ENCODE measurements at regions not wholly inside any gene's neighbourhood (a gene's known extent, or its start where the extent isn't known, plus 50 kb on each side); places are given as distances from the start of the nearest gene placed in this dataset.
A peak's percentile ranks its signal among the peaks of the same experiment; 100 is the strongest.

- ChIA-PET POLR2A (ENCODE audit: unreplicated experiment) (no interaction called here), CTCF (no interaction called here)
- ATAC-seq (no peak), DNase-seq (no peak)
- no peaks in the 10 kb centered on the region for H3F3A ChIP-seq (ENCODE audit: low read length, unreplicated experiment)
- H3K79me2 ChIP-seq (ENCODE audit: low read length), result no peaks in the 10 kb centered on the region
- no peak overlapping the region for H3K27ac ChIP-seq (ENCODE audit: low read length)
- no TSS peak for BruUV-seq (replicated peaks)
- no peak overlapping the region for H2AFZ ChIP-seq (ENCODE audit: low read length)
- no peak overlapping the region for H3K4me2 ChIP-seq (ENCODE audit: low read length)
- H4K20me1 ChIP-seq (ENCODE audit: low read length), result no peaks in the 10 kb centered on the region
- TF ChIP-seq CTCF (conservative IDR thresholded peaks at IDR 0.05; ENCODE audit: low read depth, low read length) (no peak), EZH2phosphoT487 (IDR thresholded peaks at IDR 0.05; ENCODE audit: borderline replicate concordance, low read length) (no peak), EZH2 (IDR thresholded peaks at IDR 0.05; ENCODE audit: low read length, unreplicated experiment) (no peak)
- no peak overlapping the region for H3K4me3 ChIP-seq (ENCODE audit: low read length)
- H3K4me1 ChIP-seq (ENCODE audit: insufficient read depth, low read length), result no peaks in the 10 kb centered on the region
- H3K27me3 ChIP-seq (ENCODE audit: low read length), result no peaks in the 10 kb centered on the region
- intact Hi-C loops (cut with micrococcal nuclease), result no loop called here
- H3K9me3 ChIP-seq (ENCODE audit: low read length), result no peaks in the 10 kb centered on the region
- H3K9me2 ChIP-seq (replicated peaks; ENCODE audit: low read length), result no peaks in the 10 kb centered on the region
- no peaks in the 10 kb centered on the region for H3K36me3 ChIP-seq (ENCODE audit: low read depth, low read length)
- no peak overlapping the region for H3K9ac ChIP-seq (ENCODE audit: low read length)
These were observed 445.2 kb downstream of the SQOR start for GRCh38 chr15:46080016-46080415.

- intact Hi-C loops (cut with micrococcal nuclease), result loop anchor here (1.0 to 5.0 kb wide), 4 partner anchors 39 to 286 kb away; no protein-coding TSS in a partner anchor
- no peak for TF ChIP-seq EZH2phosphoT487 (IDR thresholded peaks at IDR 0.05; ENCODE audit: borderline replicate concordance, low read length)
- CTCF ChIA-PET, result interaction anchor here (0.8 kb wide), 1 partner anchor 383 kb away, joined by 3 read pairs; no protein-coding TSS in a partner anchor
- Histone ChIP-seq H3K27me3 (ENCODE audit: low read length) (no peaks in the 10 kb centered on the region), H3K9me3 (ENCODE audit: low read length) (no peaks in the 10 kb centered on the region), H4K20me1 (ENCODE audit: low read length) (no peaks in the 10 kb centered on the region), H3K9ac (ENCODE audit: low read length) (peak overlapping the region; percentile 23), H2AFZ (ENCODE audit: low read length) (no peak overlapping the region), H3K27ac (ENCODE audit: low read length) (peak overlapping the region; percentile 76), H3K4me2 (ENCODE audit: low read length) (peak overlapping the region; percentile 13; the same call in 1 of the 2 replicates), H3K79me2 (ENCODE audit: low read length) (no peaks in the 10 kb centered on the region), H3K4me1 (ENCODE audit: insufficient read depth, low read length) (peaks cover 24% of the 10 kb centered on the region), H3K9me2 (replicated peaks; ENCODE audit: low read length) (no peaks in the 10 kb centered on the region), H3F3A (ENCODE audit: low read length, unreplicated experiment) (peaks cover 9% of the 10 kb centered on the region), H3K4me3 (ENCODE audit: low read length) (no peak overlapping the region), H3K36me3 (ENCODE audit: low read depth, low read length) (no peaks in the 10 kb centered on the region)
- POLR2A ChIA-PET (ENCODE audit: unreplicated experiment), result interaction anchor here (0.6 to 0.7 kb wide), 2 partner anchors 291 to 383 kb away, joined by 3 to 10 read pairs; no protein-coding TSS in a partner anchor
- peak; percentile 79 for DNase-seq
- no TSS peak for BruUV-seq (replicated peaks)
- peak; percentile 91 for ATAC-seq
These were observed 453.9 kb downstream of the SQOR start for GRCh38 chr15:46088486-46089445.

- Histone ChIP-seq H4K20me1 (ENCODE audit: low read length) (no peaks in the 10 kb centered on the region), H3K36me3 (ENCODE audit: low read depth, low read length) (no peaks in the 10 kb centered on the region), H3K79me2 (ENCODE audit: low read length) (no peaks in the 10 kb centered on the region), H2AFZ (ENCODE audit: low read length) (no peak overlapping the region), H3K27ac (ENCODE audit: low read length) (peak overlapping the region; percentile 76), H3F3A (ENCODE audit: low read length, unreplicated experiment) (peaks cover 9% of the 10 kb centered on the region), H3K9me3 (ENCODE audit: low read length) (no peaks in the 10 kb centered on the region), H3K4me2 (ENCODE audit: low read length) (0 out of 2 replicates have a peak overlapping the region, but pooled peaks have one; percentile 13), H3K9ac (ENCODE audit: low read length) (peak overlapping the region; percentile 23), H3K4me1 (ENCODE audit: insufficient read depth, low read length) (peaks cover 24% of the 10 kb centered on the region), H3K27me3 (ENCODE audit: low read length) (no peaks in the 10 kb centered on the region), H3K4me3 (ENCODE audit: low read length) (no peak overlapping the region), H3K9me2 (replicated peaks; ENCODE audit: low read length) (no peaks in the 10 kb centered on the region)
- TF ChIP-seq EZH2phosphoT487 (IDR thresholded peaks at IDR 0.05; ENCODE audit: borderline replicate concordance, low read length) (no peak), CTCF (conservative IDR thresholded peaks at IDR 0.05; ENCODE audit: low read depth, low read length) (no peak), EZH2 (IDR thresholded peaks at IDR 0.05; ENCODE audit: low read length, unreplicated experiment) (no peak)
- ChIA-PET POLR2A (ENCODE audit: unreplicated experiment) (interaction anchor here (0.6 kb wide), 2 partner anchors 146 to 170 kb away, joined by 3 to 4 read pairs; no protein-coding TSS in a partner anchor), CTCF (interaction anchor here (0.6 kb wide), 1 partner anchor 293 kb away, joined by 3 read pairs; no protein-coding TSS in a partner anchor)
- BruUV-seq (replicated peaks), result no TSS peak
- intact Hi-C loops (cut with micrococcal nuclease), result loop anchor here (1.0 to 5.0 kb wide), 4 partner anchors 38 to 287 kb away; no protein-coding TSS in a partner anchor
- DNase-seq (no peak), ATAC-seq (peak; percentile 8)
These were observed 454.7 kb downstream of the SQOR start for GRCh38 chr15:46089467-46089935.

Measured in PC-3 (cell line).